Tibial artery (tissue), 4 donors: ENCODE measurements at regions not wholly inside any gene's neighbourhood (a gene's known extent, or its start where the extent isn't known, plus 50 kb on each side); places are given as distances from the start of the nearest gene placed in this dataset.
"Not testable (repeated sequence)": the region's sequence is repeated elsewhere in the genome, so short reads cannot be mapped to it uniquely, and the experiment has no call there.

Experiments
- DNase-seq, 2 donors: peaks; one replicate each; pipeline ENCODE4 v3.0.0-alpha.2; 2019
- H3K27ac ChIP-seq, 2 donors: fragments of 200-600 bp; sonication (generic) in 1 of 2; 1 replicate in 1 of 2; 2 replicates in 1 of 2; pipeline ENCODE4 v1.5.1; 2018 to 2019; ENCODE audit warnings: mild to moderate bottlenecking in 1 of 2
- H3K27me3 ChIP-seq, 2 donors: fragments of 200-600 bp; sonication (generic) in 1 of 2; one replicate each; pipeline versions ENCODE4 v1.5.1 to v1.6.0; 2016 to 2019
- H3K36me3 ChIP-seq, 3 donors: fragments of 200-600 bp; sonication (generic) in 2 of 3; one replicate each; pipeline ENCODE4 v1.5.1; 2016 to 2019; ENCODE audit warnings: mild to moderate bottlenecking in 2 of 3
- H3K4me1 ChIP-seq, 4 donors: fragments of 200-600 bp; sonication (generic) in 2 of 4; 1 replicate in 3 of 4; 2 replicates in 1 of 4; pipeline ENCODE4 v1.5.1; 2016 to 2019
- H3K4me3 ChIP-seq, 2 donors: fragments of 200-600 bp; sonication (generic) in 1 of 2; 1 replicate in 1 of 2; 2 replicates in 1 of 2; pipeline ENCODE4 v1.5.1; 2018 to 2019; ENCODE audit warnings: mild to moderate bottlenecking in 2 of 2
- H3K9me3 ChIP-seq, 3 donors: fragments of 200-600 bp; sonication (generic) in 1 of 3; one replicate each; pipeline ENCODE4 v1.5.1; 2016 to 2019
- CTCF ChIP-seq, 2 experiments: fragments of 200-600 bp in 1 of 2; fragments of 450-650 bp in 1 of 2; IDR thresholded peaks; one replicate each; pipeline ENCODE4 v1.5.1; 2017 to 2019; ENCODE audit warnings: antibody characterized with exemption in 2 of 2, mild to moderate bottlenecking in 1 of 2, moderate library complexity in 1 of 2
- intact Hi-C: fragments of 100-400 bp; cut with DNase I; formaldehyde crosslinking; loops from one replicate; pipeline ENCODE4 v1.15.0; 2023; ENCODE audit warnings: low total_unique reads

GRCh38 chr12:48409938-48410337, 59.2 kb upstream of the ZNF641 start:
- H3K27ac ChIP-seq, intact Hi-C loops, H3K27me3 ChIP-seq, H3K36me3 ChIP-seq, H3K9me3 ChIP-seq, DNase-seq, H3K4me3 ChIP-seq: not testable (repeated sequence)
- H3K4me1 ChIP-seq: peaks cover 0 to 19% (median 2%) of the 10 kb centered on the region in 4 donors

- Histone ChIP-seq H3K4me3 (no peak overlapping the region), H3K36me3 (no peaks in the 10 kb centered on the region), H3K27ac (no peak overlapping the region), H3K27me3 (no peaks in the 10 kb centered on the region), H3K9me3 (peaks cover 0 to 5% (median 0%) of the 10 kb centered on the region in 3 donors), H3K4me1 (peaks cover 0 to 19% (median 2%) of the 10 kb centered on the region in 4 donors)
- no peak for TF ChIP-seq CTCF (IDR thresholded peaks at IDR 0.05)
- intact Hi-C loops: no loop called here
- DNase-seq: no peak
Measured at GRCh38 chr12:48413388-48413787, 59.0 kb upstream of the ANP32D start.

- intact Hi-C loops: no loop called here
Measured at GRCh38 chr12:48414021-48414420, 58.3 kb upstream of the ANP32D start.

GRCh38 chr12:48419116-48419935, 53.0 kb upstream of the ANP32D start:
- intact Hi-C loops: no loop called here
- Histone ChIP-seq H3K4me3 (no peak overlapping the region), H3K27me3 (no peaks in the 10 kb centered on the region), H3K4me1 (peaks cover 0 to 6% (median 2%) of the 10 kb centered on the region in 4 donors), H3K36me3 (no peaks in the 10 kb centered on the region), H3K9me3 (no peaks in the 10 kb centered on the region), H3K27ac (no peak overlapping the region)
- DNase-seq: no peak
- no peak for TF ChIP-seq CTCF (IDR thresholded peaks at IDR 0.05)

More at GRCh38 chr12:48414021-48414420, 58.3 kb upstream of the ANP32D start:
- Histone ChIP-seq H3K4me3 (no peak overlapping the region), H3K4me1 (peaks cover 0 to 19% (median 2%) of the 10 kb centered on the region in 4 donors), H3K27me3 (no peaks in the 10 kb centered on the region), H3K9me3 (peaks cover 0 to 4% (median 0%) of the 10 kb centered on the region in 3 donors), H3K36me3 (no peaks in the 10 kb centered on the region), H3K27ac (peak overlapping the region in 1 of 2 donors; percentile 38)
- DNase-seq: peak in 1 of 2 donors; percentile 41
- no peak for TF ChIP-seq CTCF (IDR thresholded peaks at IDR 0.05)

- intact Hi-C loops: no loop called here
- Histone ChIP-seq H3K4me1 (no peaks in the 10 kb centered on the region), H3K36me3 (no peaks in the 10 kb centered on the region), H3K27me3 (no peaks in the 10 kb centered on the region), H3K9me3 (no peaks in the 10 kb centered on the region), H3K27ac (no peak overlapping the region), H3K4me3 (no peak overlapping the region)
- DNase-seq: no peak
- TF ChIP-seq CTCF (IDR thresholded peaks at IDR 0.05): no peak
Measured at GRCh38 chr12:48420039-48420775, 52.2 kb upstream of the ANP32D start.

GRCh38 chr12:48422060-48422459, 50.3 kb upstream of the ANP32D start:
- TF ChIP-seq CTCF (IDR thresholded peaks at IDR 0.05): no peak
- H3K4me1 ChIP-seq: no peaks in the 10 kb centered on the region
- DNase-seq: no peak
- H3K27ac ChIP-seq: no peak overlapping the region
- intact Hi-C loops: no loop called here
- no peaks in the 10 kb centered on the region for H3K36me3 ChIP-seq
- no peaks in the 10 kb centered on the region for H3K27me3 ChIP-seq
- H3K4me3 ChIP-seq: no peak overlapping the region
- H3K9me3 ChIP-seq: no peaks in the 10 kb centered on the region
